GM23338 (cell line): ENCODE measurements at regions not wholly inside any gene's neighbourhood (a gene's known extent, or its start where the extent isn't known, plus 50 kb on each side); places are given as distances from the start of the nearest gene placed in this dataset.

Experiments
- ATAC-seq: fragments of 200-7000 bp; cut with Tn5 transposase; 3 replicates; pipeline ENCODE4 v1.9.1; 2020
- DNase-seq: peaks from one replicate; pipeline ENCODE4 v3.0.0-alpha.2; 2015; ENCODE audit warnings: low spot score
- H2AFZ ChIP-seq: fragments of 200-600 bp; sonication (generic); 2 replicates; pipeline ENCODE4 v1.8.0; 2016; ENCODE audit warnings: antibody characterized with exemption, mild to moderate bottlenecking, moderate library complexity
- H3F3A ChIP-seq: fragments of 200-600 bp; sonication (generic); replicated peaks from 2 replicates; pipeline ENCODE4 v1.8.0; 2017; ENCODE audit warnings: antibody characterized with exemption, mixed run types, low read depth
- H3K27ac ChIP-seq: fragments of 200-600 bp; sonication (generic); 2 replicates; pipeline ENCODE4 v1.6.1; 2016; ENCODE audit warnings: low read depth
- H3K27me3 ChIP-seq: fragments of 200-600 bp; sonication (generic); 2 replicates; pipeline ENCODE4 v1.8.0; 2016; ENCODE audit warnings: mild to moderate bottlenecking, mixed run types, moderate library complexity; ENCODE audit not compliant: insufficient read depth
- H3K36me3 ChIP-seq: fragments of 200-600 bp; sonication (generic); 2 replicates; pipeline ENCODE4 v1.8.0; 2016; ENCODE audit warnings: mild to moderate bottlenecking; ENCODE audit not compliant: insufficient read depth
- H3K4me1 ChIP-seq: fragments of 200-600 bp; sonication (generic); 2 replicates; pipeline ENCODE4 v1.8.0; 2016; ENCODE audit warnings: mild to moderate bottlenecking, moderate library complexity; ENCODE audit not compliant: insufficient read depth
- H3K4me2 ChIP-seq: fragments of 200-600 bp; sonication (generic); 2 replicates; pipeline ENCODE4 v1.7.1; 2017; ENCODE audit warnings: mixed run types
- H3K4me3 ChIP-seq: fragments of 200-600 bp; sonication (generic); 2 replicates; pipeline ENCODE4 v1.6.1; 2016; ENCODE audit warnings: mixed run types
- H3K79me2 ChIP-seq: fragments of 200-600 bp; sonication (generic); replicated peaks from 2 replicates; pipeline ENCODE4 v1.8.0; 2017; ENCODE audit warnings: mild to moderate bottlenecking; ENCODE audit not compliant: insufficient read depth
- H3K9me2 ChIP-seq: fragments of 200-600 bp; sonication (generic); 2 replicates; pipeline ENCODE4 v1.8.0; 2017; ENCODE audit not compliant: insufficient read depth
- H4K20me1 ChIP-seq: fragments of 200-600 bp; sonication (generic); replicated peaks from 2 replicates; pipeline ENCODE4 v1.8.0; 2017; ENCODE audit warnings: mild to moderate bottlenecking; ENCODE audit not compliant: insufficient read depth
- H3K27ac Mint-ChIP-seq: 2 replicates; pipeline ENCODE4 v1.8.0; 2020; ENCODE audit warnings: inconsistent platforms, mild to moderate bottlenecking, moderate library complexity, mixed read lengths
- H3K27me3 Mint-ChIP-seq: 3 replicates; pipeline ENCODE4 v1.8.0; 2022; ENCODE audit warnings: low read depth, mild to moderate bottlenecking, moderate library complexity, mixed read lengths, inconsistent platforms; ENCODE audit not compliant: insufficient read depth, poor library complexity
- H3K36me3 Mint-ChIP-seq: 3 replicates; pipeline ENCODE4 v1.8.0; 2021; ENCODE audit warnings: low read depth, mild to moderate bottlenecking, inconsistent platforms, moderate library complexity, mixed read lengths
- H3K4me1 Mint-ChIP-seq: 3 replicates; pipeline ENCODE4 v1.8.0; 2020; ENCODE audit warnings: mild to moderate bottlenecking, inconsistent platforms, mixed read lengths
- H3K4me3 Mint-ChIP-seq: 3 replicates; pipeline ENCODE4 v1.8.0; 2021; ENCODE audit warnings: moderate library complexity, mild to moderate bottlenecking, inconsistent platforms, mixed read lengths
- H3K9me3 Mint-ChIP-seq: 3 replicates; pipeline ENCODE4 v1.8.0; 2020; ENCODE audit warnings: moderate library complexity, mild to moderate bottlenecking, inconsistent platforms, mixed read lengths
- CREB1 ChIP-seq: fragments of 250-450 bp; sonication (Bioruptor Pico); IDR thresholded peaks from 2 replicates; pipeline ENCODE4 v1.5.0; 2020; ENCODE audit warnings: low read depth, mild to moderate bottlenecking, moderate library complexity
- ETS1 ChIP-seq: IDR thresholded peaks from 2 replicates; pipeline ENCODE4 v1.6.1; 2016; ENCODE audit warnings: antibody characterized with exemption
- EZH2phosphoT487 ChIP-seq: fragments of 200-600 bp; sonication (generic); IDR thresholded peaks from one replicate; pipeline ENCODE4 v1.8.1; 2018; ENCODE audit warnings: antibody characterized with exemption; ENCODE audit not compliant: unreplicated experiment
- JUNB ChIP-seq: IDR thresholded peaks from one replicate; pipeline ENCODE4 v1.6.1; 2016; ENCODE audit warnings: antibody characterized with exemption; ENCODE audit not compliant: unreplicated experiment
- NANOG ChIP-seq: IDR thresholded peaks from 2 replicates; pipeline ENCODE4 v1.6.1; 2016; ENCODE audit warnings: antibody characterized with exemption, borderline replicate concordance
- POLR2AphosphoS5 ChIP-seq: IDR thresholded peaks from 2 replicates; pipeline ENCODE4 v1.6.1; 2016; ENCODE audit warnings: antibody characterized with exemption, low read depth
- REST ChIP-seq: IDR thresholded peaks from one replicate; pipeline ENCODE4 v1.6.1; 2018; ENCODE audit warnings: antibody characterized with exemption; ENCODE audit not compliant: unreplicated experiment
- ZNF114 ChIP-seq: fragments of 250-450 bp; sonication (Bioruptor Pico); IDR thresholded peaks from 2 replicates; pipeline ENCODE4 v1.5.0; 2020; ENCODE audit warnings: mild to moderate bottlenecking, moderate library complexity
- TF ChIP-seq, protein P1 (sequence below): fragments of 250-450 bp; sonication (Bioruptor Pico); IDR thresholded peaks from 2 replicates; pipeline ENCODE4 v1.5.0; 2020; ENCODE audit warnings: mild to moderate bottlenecking, moderate library complexity

- Histone ChIP-seq H3K27ac (no peak overlapping the region), H2AFZ (no peak overlapping the region), H3K79me2 (no peaks in the 10 kb centered on the region), H3K36me3 (no peaks in the 10 kb centered on the region), H3K4me2 (no peak overlapping the region), H3K27me3 (no peaks in the 10 kb centered on the region), H3K9me2 (no peaks in the 10 kb centered on the region), H4K20me1 (no peaks in the 10 kb centered on the region), H3K4me3 (no peak overlapping the region), H3F3A (no peaks in the 10 kb centered on the region), H3K4me1 (no peaks in the 10 kb centered on the region)
- Mint-ChIP-seq H3K27me3 (peaks cover 5% of the 10 kb centered on the region), H3K27ac (no peak overlapping the region), H3K36me3 (0 out of 3 replicates have a peak, but pooled peaks cover 4% of the 10 kb centered on the region), H3K4me1 (no peaks in the 10 kb centered on the region), H3K9me3 (peaks cover 6% of the 10 kb centered on the region), H3K4me3 (no peak overlapping the region)
- DNase-seq (no peak), ATAC-seq (no peak)
- no peak for TF ChIP-seq CREB1 (CRISPR knock-in tag)
- no peak for TF ChIP-seq EZH2phosphoT487
- no peak for TF ChIP-seq JUNB
Measured at GRCh38 chr15:29944925-29945324, 122.7 kb upstream of the TJP1 start.

DNA sequence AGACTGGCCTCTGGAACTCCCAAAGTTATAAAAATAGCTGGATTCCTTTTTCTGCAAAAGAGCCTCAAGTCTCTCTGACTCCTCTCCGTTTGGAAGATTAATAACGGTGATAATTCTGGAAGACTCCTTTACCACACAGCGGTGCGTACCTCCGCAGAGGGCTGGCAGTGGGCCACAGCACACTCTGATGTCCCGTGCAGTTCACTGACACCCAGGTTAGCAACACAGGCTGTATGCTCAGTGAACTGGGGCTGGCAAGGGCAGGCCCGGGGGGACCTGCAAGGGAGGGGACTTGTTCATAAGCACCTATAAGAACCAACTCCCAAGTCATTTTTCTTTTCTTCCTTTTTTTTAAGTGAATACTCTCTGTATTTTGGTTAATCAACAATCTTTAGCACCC, 120.3 kb upstream of the TJP1 start:
- H3K27ac Mint-ChIP-seq = no peak overlapping the region
- H3K4me3 ChIP-seq = no peak overlapping the region
- no peaks in the 10 kb centered on the region for H3K27me3 ChIP-seq
- H4K20me1 ChIP-seq = no peaks in the 10 kb centered on the region
- no peak for TF ChIP-seq REST
- no peak for TF ChIP-seq JUNB
- TF ChIP-seq NANOG = no peak
- TF ChIP-seq, protein P1, sequence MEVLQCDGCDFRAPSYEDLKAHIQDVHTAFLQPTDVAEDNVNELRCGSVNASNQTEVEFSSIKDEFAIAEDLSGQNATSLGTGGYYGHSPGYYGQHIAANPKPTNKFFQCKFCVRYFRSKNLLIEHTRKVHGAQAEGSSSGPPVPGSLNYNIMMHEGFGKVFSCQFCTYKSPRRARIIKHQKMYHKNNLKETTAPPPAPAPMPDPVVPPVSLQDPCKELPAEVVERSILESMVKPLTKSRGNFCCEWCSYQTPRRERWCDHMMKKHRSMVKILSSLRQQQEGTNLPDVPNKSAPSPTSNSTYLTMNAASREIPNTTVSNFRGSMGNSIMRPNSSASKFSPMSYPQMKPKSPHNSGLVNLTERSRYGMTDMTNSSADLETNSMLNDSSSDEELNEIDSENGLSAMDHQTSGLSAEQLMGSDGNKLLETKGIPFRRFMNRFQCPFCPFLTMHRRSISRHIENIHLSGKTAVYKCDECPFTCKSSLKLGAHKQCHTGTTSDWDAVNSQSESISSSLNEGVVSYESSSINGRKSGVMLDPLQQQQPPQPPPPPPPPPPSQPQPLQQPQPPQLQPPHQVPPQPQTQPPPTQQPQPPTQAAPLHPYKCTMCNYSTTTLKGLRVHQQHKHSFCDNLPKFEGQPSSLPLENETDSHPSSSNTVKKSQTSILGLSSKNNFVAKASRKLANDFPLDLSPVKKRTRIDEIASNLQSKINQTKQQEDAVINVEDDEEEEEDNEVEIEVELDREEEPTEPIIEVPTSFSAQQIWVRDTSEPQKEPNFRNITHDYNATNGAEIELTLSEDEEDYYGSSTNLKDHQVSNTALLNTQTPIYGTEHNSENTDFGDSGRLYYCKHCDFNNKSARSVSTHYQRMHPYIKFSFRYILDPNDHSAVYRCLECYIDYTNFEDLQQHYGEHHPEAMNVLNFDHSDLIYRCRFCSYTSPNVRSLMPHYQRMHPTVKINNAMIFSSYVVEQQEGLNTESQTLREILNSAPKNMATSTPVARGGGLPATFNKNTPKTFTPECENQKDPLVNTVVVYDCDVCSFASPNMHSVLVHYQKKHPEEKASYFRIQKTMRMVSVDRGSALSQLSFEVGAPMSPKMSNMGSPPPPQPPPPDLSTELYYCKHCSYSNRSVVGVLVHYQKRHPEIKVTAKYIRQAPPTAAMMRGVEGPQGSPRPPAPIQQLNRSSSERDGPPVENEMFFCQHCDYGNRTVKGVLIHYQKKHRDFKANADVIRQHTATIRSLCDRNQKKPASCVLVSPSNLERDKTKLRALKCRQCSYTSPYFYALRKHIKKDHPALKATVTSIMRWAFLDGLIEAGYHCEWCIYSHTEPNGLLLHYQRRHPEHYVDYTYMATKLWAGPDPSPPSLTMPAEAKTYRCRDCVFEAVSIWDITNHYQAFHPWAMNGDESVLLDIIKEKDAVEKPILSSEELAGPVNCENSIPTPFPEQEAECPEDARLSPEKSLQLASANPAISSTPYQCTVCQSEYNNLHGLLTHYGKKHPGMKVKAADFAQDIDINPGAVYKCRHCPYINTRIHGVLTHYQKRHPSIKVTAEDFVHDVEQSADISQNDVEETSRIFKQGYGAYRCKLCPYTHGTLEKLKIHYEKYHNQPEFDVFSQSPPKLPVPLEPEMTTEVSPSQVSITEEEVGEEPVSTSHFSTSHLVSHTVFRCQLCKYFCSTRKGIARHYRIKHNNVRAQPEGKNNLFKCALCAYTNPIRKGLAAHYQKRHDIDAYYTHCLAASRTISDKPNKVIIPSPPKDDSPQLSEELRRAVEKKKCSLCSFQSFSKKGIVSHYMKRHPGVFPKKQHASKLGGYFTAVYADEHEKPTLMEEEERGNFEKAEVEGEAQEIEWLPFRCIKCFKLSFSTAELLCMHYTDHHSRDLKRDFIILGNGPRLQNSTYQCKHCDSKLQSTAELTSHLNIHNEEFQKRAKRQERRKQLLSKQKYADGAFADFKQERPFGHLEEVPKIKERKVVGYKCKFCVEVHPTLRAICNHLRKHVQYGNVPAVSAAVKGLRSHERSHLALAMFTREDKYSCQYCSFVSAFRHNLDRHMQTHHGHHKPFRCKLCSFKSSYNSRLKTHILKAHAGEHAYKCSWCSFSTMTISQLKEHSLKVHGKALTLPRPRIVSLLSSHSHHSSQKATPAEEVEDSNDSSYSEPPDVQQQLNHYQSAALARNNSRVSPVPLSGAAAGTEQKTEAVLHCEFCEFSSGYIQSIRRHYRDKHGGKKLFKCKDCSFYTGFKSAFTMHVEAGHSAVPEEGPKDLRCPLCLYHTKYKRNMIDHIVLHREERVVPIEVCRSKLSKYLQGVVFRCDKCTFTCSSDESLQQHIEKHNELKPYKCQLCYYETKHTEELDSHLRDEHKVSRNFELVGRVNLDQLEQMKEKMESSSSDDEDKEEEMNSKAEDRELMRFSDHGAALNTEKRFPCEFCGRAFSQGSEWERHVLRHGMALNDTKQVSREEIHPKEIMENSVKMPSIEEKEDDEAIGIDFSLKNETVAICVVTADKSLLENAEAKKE (CRISPR knock-in tag) = no peak
- TF ChIP-seq POLR2AphosphoS5 = no peak
- TF ChIP-seq ZNF114 = no peak
- TF ChIP-seq ETS1 = no peak
- H3K9me3 Mint-ChIP-seq = no peaks in the 10 kb centered on the region; the same call in 2 of the 3 replicates
- H3F3A ChIP-seq = no peaks in the 10 kb centered on the region
- H3K4me1 ChIP-seq = no peaks in the 10 kb centered on the region
- H2AFZ ChIP-seq = peak overlapping the region; percentile 44; the same call in 1 of the 2 replicates
- ATAC-seq (no peak), DNase-seq (no peak)
- no peak overlapping the region for H3K27ac ChIP-seq
- no peak overlapping the region for H3K4me3 Mint-ChIP-seq
- no peaks in the 10 kb centered on the region for H3K36me3 ChIP-seq
- no peaks in the 10 kb centered on the region for H3K9me2 ChIP-seq
- no peaks in the 10 kb centered on the region for H3K36me3 Mint-ChIP-seq
- H3K4me1 Mint-ChIP-seq = peaks cover 3% of the 10 kb centered on the region; the same call in 2 of the 3 replicates
- H3K27me3 Mint-ChIP-seq = no peaks in the 10 kb centered on the region
- H3K79me2 ChIP-seq = no peaks in the 10 kb centered on the region
- H3K4me2 ChIP-seq = no peak overlapping the region
